GM12878 (cell line): ENCODE measurements at regions not wholly inside any gene's neighbourhood (a gene's known extent, or its start where the extent isn't known, plus 50 kb on each side); places are given as distances from the start of the nearest gene placed in this dataset.

Source experiments
- ATAC-seq: fragments of 200-7000 bp; cut with Tn5 transposase; 3 replicates; pipeline ENCODE4 v1.9.1; 2020; ENCODE audit warnings: mild to moderate bottlenecking, moderate library complexity
- BruUV-seq: library from RNA; stranded (reverse); fragments of 400-500 nt; replicated peaks from 2 replicates; lab custom pipeline; 2021; lab: Mats Ljungman, UMichigan
- CTCF ChIA-PET: fragments of 300-600 bp; sonication (Branson Sonifier 250); formaldehyde crosslinking; extraction: SDS; loops from one replicate; lab custom pipeline; 2021; ENCODE audit warnings: inconsistent platforms; lab: Yijun Ruan, JAX
- POLR2A ChIA-PET: fragments of 350-600 bp; formaldehyde crosslinking; extraction: SDS; loops from one replicate; lab custom pipeline; 2021; ENCODE audit warnings: inconsistent platforms; lab: Charles Lee
- RAD21 ChIA-PET: fragments of 300-600 bp; sonication (Branson Sonifier 250); formaldehyde crosslinking; loops from one replicate; lab custom pipeline; 2023; ENCODE audit warnings: antibody characterized with exemption; ENCODE audit not compliant: unreplicated experiment; lab: Charles Lee
- SMC1A ChIA-PET: fragments of 300-600 bp; sonication (Branson Sonifier 250); formaldehyde crosslinking; loops from one replicate; lab custom pipeline; 2023; ENCODE audit not compliant: unreplicated experiment, uncharacterized antibody; lab: Charles Lee
- DNase-seq: peaks from one replicate; pipeline ENCODE4 v3.0.0-alpha.2; 2011; ENCODE audit warnings: low read depth, low spot score
- FAIRE-seq: peaks from 3 replicates; lab custom pipeline; 2011; peaks lifted over from hg19 to GRCh38; lab: Jason Lieb, UNC
- H2AFZ ChIP-seq: 2 replicates; pipeline ENCODE4 v1.6.0; 2011; ENCODE audit warnings: low read depth, low read length, control low read depth; ENCODE audit not compliant: control insufficient read depth
- H3K27ac ChIP-seq: 2 replicates; pipeline ENCODE4 v1.5.1; 2011; ENCODE audit warnings: control low read depth; ENCODE audit not compliant: control insufficient read depth, insufficient read depth
- H3K27me3 ChIP-seq, 2 experiments: replicated peaks in 1 of 2; 2 replicates each; pipeline versions ENCODE4 v1.6.0 to v1.6.1; 2011; ENCODE audit warnings: low read length in 1 of 2; ENCODE audit not compliant: control insufficient read depth in 2 of 2, insufficient read depth in 2 of 2
- H3K36me3 ChIP-seq, 2 experiments: 2 replicates each; pipeline ENCODE4 v1.5.1; 2011; ENCODE audit warnings: low read length in 1 of 2; ENCODE audit not compliant: control insufficient read depth in 2 of 2, insufficient read depth in 2 of 2
- H3K4me1 ChIP-seq: 2 replicates; pipeline ENCODE4 v1.6.1; 2011; ENCODE audit warnings: mild to moderate bottlenecking, low read length, moderate library complexity, mixed read lengths; ENCODE audit not compliant: control insufficient read depth, insufficient read depth
- H3K4me2 ChIP-seq: 2 replicates; pipeline ENCODE4 v1.6.0; 2011; ENCODE audit warnings: control low read depth; ENCODE audit not compliant: control insufficient read depth, insufficient read depth
- H3K4me3 ChIP-seq: fragments of 200-600 bp; sonication (generic); 2 replicates; pipeline ENCODE4 v1.5.1; 2016
- H3K79me2 ChIP-seq: 2 replicates; pipeline ENCODE4 v1.6.0; 2011; ENCODE audit warnings: low read length; ENCODE audit not compliant: control insufficient read depth, insufficient read depth
- H3K9ac ChIP-seq: 2 replicates; pipeline ENCODE4 v1.8.0; 2011; ENCODE audit warnings: low read length, control low read depth, mixed read lengths; ENCODE audit not compliant: control insufficient read depth, insufficient read depth
- H3K9me3 ChIP-seq: replicated peaks from 3 replicates; pipeline ENCODE4 v1.5.1; 2011; ENCODE audit warnings: mild to moderate bottlenecking, low read length; ENCODE audit not compliant: control insufficient read depth, insufficient read depth
- H4K20me1 ChIP-seq: 2 replicates; pipeline ENCODE4 v1.6.0; 2011; ENCODE audit not compliant: control insufficient read depth, insufficient read depth
- JUNB ChIP-seq: IDR thresholded peaks from 2 replicates; pipeline ENCODE4 v1.6.1; 2016; ENCODE audit warnings: antibody characterized with exemption, mild to moderate bottlenecking
- PBX3 ChIP-seq: IDR thresholded peaks from 2 replicates; pipeline ENCODE4 v1.6.1; 2011; ENCODE audit warnings: mild to moderate bottlenecking, low read depth, low read length, moderate library complexity; ENCODE audit not compliant: insufficient replicate concordance
- PKNOX1 ChIP-seq: fragments of 450-650 bp; IDR thresholded peaks from 2 replicates; pipeline ENCODE4 v1.6.1; 2016; ENCODE audit warnings: mild to moderate bottlenecking
- RCOR1 ChIP-seq: conservative IDR thresholded peaks from 2 replicates; pipeline ENCODE4 v1.6.1; 2012; ENCODE audit warnings: low read depth, low read length, improper control_type of control experiment
- SKIL ChIP-seq: fragments of 450-650 bp; IDR thresholded peaks from 2 replicates; pipeline ENCODE4 v1.6.1; 2017; ENCODE audit warnings: mild to moderate bottlenecking, low read depth, inconsistent platforms; ENCODE audit not compliant: poor library complexity, severe bottlenecking
- ZNF622 ChIP-seq: fragments of 450-650 bp; IDR thresholded peaks from 2 replicates; pipeline ENCODE4 v1.6.1; 2017; ENCODE audit warnings: mild to moderate bottlenecking, inconsistent platforms
- in situ Hi-C: fragments of 300-500 bp; cut with MboI; formaldehyde crosslinking; loops from 9 replicates; pipeline ENCODE4 v1.14.3; 2018; ENCODE audit warnings: mixed read lengths
- intact Hi-C: fragments of 100-400 bp; cut with micrococcal nuclease; formaldehyde crosslinking; loops from one replicate; pipeline ENCODE4 v1.14.2; 2022; ENCODE audit not compliant: unreplicated experiment

GRCh38 chr21:35428001-35428320 is 378.9 kb upstream of the RUNX1 start:
- FAIRE-seq, result no peak
- intact Hi-C loops, result no loop called here
- ChIA-PET RAD21 (no interaction called here), SMC1A (no interaction called here), POLR2A (no interaction called here), CTCF (no interaction called here)
- Histone ChIP-seq H3K9ac (no peak overlapping the region), H2AFZ (no peak overlapping the region), H3K4me1 (no peaks in the 10 kb centered on the region), H3K27ac (no peak overlapping the region), H3K4me2 (no peak overlapping the region), H3K4me3 (no peak overlapping the region), H3K79me2 (no peaks in the 10 kb centered on the region), H4K20me1 (no peaks in the 10 kb centered on the region), H3K27me3 (no peaks in the 10 kb centered on the region; a peak in 1 of 4 replicates), H3K36me3 (no peaks in the 10 kb centered on the region), H3K9me3 (no peaks in the 10 kb centered on the region; the same call in 2 of the 3 replicates)
- TF ChIP-seq JUNB, result no peak
- TF ChIP-seq RCOR1, result no peak
- TF ChIP-seq PKNOX1, result no peak
- no peak for TF ChIP-seq PBX3
- TF ChIP-seq SKIL, result no peak
- TF ChIP-seq ZNF622, result no peak
- no TSS peak for BruUV-seq
- no peak for DNase-seq
- in situ Hi-C loops, result no loop called here
- no peak for ATAC-seq
